Fibroblast of lung (primary cell): ENCODE measurements at regions not wholly inside any gene's neighbourhood (a gene's known extent, or its start where the extent isn't known, plus 50 kb on each side); places are given as distances from the start of the nearest gene placed in this dataset.

Source experiments
- DNase-seq, 2 donors: peaks; one replicate each; pipeline versions ENCODE4 v3.0.0 to v3.0.0-alpha.2; 2010; ENCODE audit warnings: low read depth in 2 of 2
- H2AFZ ChIP-seq: 2 replicates; pipeline ENCODE4 v1.5.1; 2012; ENCODE audit warnings: low read length, control low read depth, inconsistent platforms
- H3K27ac ChIP-seq: 2 replicates; pipeline ENCODE4 v1.5.1; 2011; ENCODE audit warnings: low read length, control low read depth; ENCODE audit not compliant: insufficient read depth
- H3K27me3 ChIP-seq: 2 replicates; pipeline ENCODE4 v1.5.1; 2011; ENCODE audit warnings: mild to moderate bottlenecking, low read length; ENCODE audit not compliant: control insufficient read depth, insufficient read depth
- H3K36me3 ChIP-seq: 2 replicates; pipeline ENCODE4 v1.5.1; 2011; ENCODE audit warnings: low read length; ENCODE audit not compliant: control insufficient read depth, insufficient read depth
- H3K4me1 ChIP-seq: 2 replicates; pipeline ENCODE4 v1.5.1; 2011; ENCODE audit warnings: low read length; ENCODE audit not compliant: control insufficient read depth, insufficient read depth; ENCODE audit errors: extremely low read depth
- H3K4me2 ChIP-seq: 2 replicates; pipeline ENCODE4 v1.5.1; 2011; ENCODE audit warnings: low read length, control low read depth; ENCODE audit not compliant: insufficient read depth; ENCODE audit errors: extremely low read depth
- H3K4me3 ChIP-seq, 4 experiments: fragments of 200-600 bp in 1 of 4; sonication (generic) in 1 of 4; replicated peaks in 1 of 4; 2 replicates each; pipeline ENCODE4 v1.5.1; 2011 to 2016; ENCODE audit warnings: low read length in 4 of 4, low read depth in 3 of 4, mild to moderate bottlenecking in 3 of 4, control low read depth in 2 of 4, inconsistent platforms in 1 of 4, mixed read lengths in 1 of 4; ENCODE audit not compliant: insufficient read depth in 1 of 4; ENCODE audit errors: control extremely low read depth in 1 of 4
- H3K79me2 ChIP-seq: 2 replicates; pipeline ENCODE4 v1.5.1; 2012; ENCODE audit warnings: mild to moderate bottlenecking, low read length, inconsistent platforms; ENCODE audit not compliant: control insufficient read depth, insufficient read depth
- H3K9ac ChIP-seq: 2 replicates; pipeline ENCODE4 v1.5.1; 2011; ENCODE audit warnings: mild to moderate bottlenecking, low read length, control low read depth; ENCODE audit not compliant: insufficient read depth
- H3K9me3 ChIP-seq: 2 replicates; pipeline ENCODE4 v1.5.1; 2012; ENCODE audit warnings: low read depth, low read length; ENCODE audit not compliant: control insufficient read depth, insufficient read depth
- H4K20me1 ChIP-seq: 2 replicates; pipeline ENCODE4 v1.5.1; 2011; ENCODE audit warnings: low read length; ENCODE audit not compliant: control insufficient read depth, insufficient read depth; ENCODE audit errors: extremely low read depth
- CTCF ChIP-seq, 2 donors: IDR thresholded peaks in 1 of 2; conservative IDR thresholded peaks in 1 of 2; 1 replicate in 1 of 2; 2 replicates in 1 of 2; pipeline ENCODE4 v1.5.1; 2011 to 2012; ENCODE audit warnings: low read length in 2 of 2, control low read depth in 1 of 2, inconsistent platforms in 1 of 2, low read depth in 1 of 2, mild to moderate bottlenecking in 1 of 2
- EZH2 ChIP-seq: IDR thresholded peaks from 2 replicates; pipeline ENCODE4 v1.5.1; 2012; ENCODE audit warnings: low read length, control low read depth, mild to moderate bottlenecking; ENCODE audit errors: missing control alignments

DNA sequence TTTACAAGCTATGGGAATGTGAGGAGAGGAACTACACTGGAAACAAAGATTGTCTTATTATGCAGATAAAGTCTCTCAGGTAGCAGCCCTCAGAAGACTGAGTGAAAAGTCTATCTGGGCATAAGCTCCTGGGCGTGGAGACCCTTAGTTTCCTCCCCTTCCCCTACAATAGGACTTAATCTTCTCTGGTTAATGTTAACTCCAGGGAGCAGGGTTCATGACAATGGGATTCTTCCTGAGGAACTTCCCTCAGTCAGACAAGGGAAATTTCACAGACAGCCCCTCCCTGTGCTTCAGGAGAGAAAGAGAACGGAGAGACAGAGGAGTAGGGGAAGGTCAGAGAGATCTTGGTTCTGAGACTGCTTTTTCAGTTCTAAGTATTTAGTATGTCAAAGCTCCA, 1428.6 kb downstream of the LRRC4C start:
- H3K4me3 ChIP-seq, result no peak overlapping the region
- no peak overlapping the region for H3K27ac ChIP-seq
- no peaks in the 10 kb centered on the region for H4K20me1 ChIP-seq
- no peaks in the 10 kb centered on the region for H3K9me3 ChIP-seq
- no peak overlapping the region for H2AFZ ChIP-seq
- TF ChIP-seq EZH2, result no peak
- TF ChIP-seq CTCF (conservative IDR thresholded peaks at IDR 0.05 in 1 of 2, IDR thresholded peaks at IDR 0.05 in 1 of 2; ENCODE audit: low read depth in 1 of 2, low read length in 2 of 2), result no peak
- H3K4me1 ChIP-seq, result no peaks in the 10 kb centered on the region
- no peak for DNase-seq
- no peak overlapping the region for H3K9ac ChIP-seq
- H3K27me3 ChIP-seq, result no peaks in the 10 kb centered on the region
- no peaks in the 10 kb centered on the region for H3K36me3 ChIP-seq
- H3K4me2 ChIP-seq, result no peak overlapping the region
- no peaks in the 10 kb centered on the region for H3K79me2 ChIP-seq

DNA sequence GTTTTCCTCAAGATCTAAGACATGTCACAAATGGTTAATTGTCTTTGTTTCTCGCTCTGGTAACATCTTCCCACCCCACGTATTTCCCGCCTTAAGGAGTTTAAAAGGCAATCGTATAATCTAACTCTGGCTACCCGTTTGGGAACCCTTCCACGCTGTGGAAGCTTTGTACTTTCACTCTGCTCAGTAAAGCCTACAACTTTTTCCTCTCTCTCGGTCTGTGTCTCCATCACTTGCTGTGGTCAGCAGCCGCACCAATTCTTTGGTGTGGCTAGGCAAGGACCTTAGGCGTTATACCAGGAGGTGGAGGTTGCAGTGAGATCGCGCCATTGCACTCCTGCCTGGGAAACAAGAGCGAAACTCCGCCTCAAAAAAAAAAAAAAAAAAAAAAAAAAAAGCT, 1430.1 kb downstream of the LRRC4C start:
- H4K20me1 ChIP-seq, result no peaks in the 10 kb centered on the region
- no peaks in the 10 kb centered on the region for H3K4me1 ChIP-seq
- no peaks in the 10 kb centered on the region for H3K79me2 ChIP-seq
- no peak for DNase-seq
- no peak overlapping the region for H3K9ac ChIP-seq
- H3K9me3 ChIP-seq, result no peaks in the 10 kb centered on the region
- H2AFZ ChIP-seq, result no peak overlapping the region
- TF ChIP-seq EZH2, result no peak
- TF ChIP-seq CTCF (conservative IDR thresholded peaks at IDR 0.05 in 1 of 2, IDR thresholded peaks at IDR 0.05 in 1 of 2; ENCODE audit: low read depth in 1 of 2, low read length in 2 of 2), result no peak
- H3K4me3 ChIP-seq, result no peak overlapping the region
- no peak overlapping the region for H3K4me2 ChIP-seq
- H3K27me3 ChIP-seq, result no peaks in the 10 kb centered on the region
- no peak overlapping the region for H3K27ac ChIP-seq
- no peaks in the 10 kb centered on the region for H3K36me3 ChIP-seq

- Histone ChIP-seq H3K27ac (no peak overlapping the region), H3K9me3 (no peaks in the 10 kb centered on the region), H3K27me3 (no peaks in the 10 kb centered on the region), H3K36me3 (no peaks in the 10 kb centered on the region), H2AFZ (no peak overlapping the region), H3K4me2 (no peak overlapping the region), H4K20me1 (no peaks in the 10 kb centered on the region), H3K4me3 (no peak overlapping the region), H3K79me2 (no peaks in the 10 kb centered on the region), H3K4me1 (no peaks in the 10 kb centered on the region), H3K9ac (no peak overlapping the region)
- no peak for DNase-seq
- no peak for TF ChIP-seq EZH2
- TF ChIP-seq CTCF (conservative IDR thresholded peaks at IDR 0.05 in 1 of 2, IDR thresholded peaks at IDR 0.05 in 1 of 2; ENCODE audit: low read depth in 1 of 2, low read length in 2 of 2), result no peak
Observed at GRCh38 chr11:40027720-40028119, 1431.7 kb downstream of the LRRC4C start.
